ENCODE measurements at regions not wholly inside any gene's neighbourhood (a gene's known extent, or its start where the extent isn't known, plus 50 kb on each side); places are given as distances from the start of the nearest gene placed in this dataset.

DNA sequence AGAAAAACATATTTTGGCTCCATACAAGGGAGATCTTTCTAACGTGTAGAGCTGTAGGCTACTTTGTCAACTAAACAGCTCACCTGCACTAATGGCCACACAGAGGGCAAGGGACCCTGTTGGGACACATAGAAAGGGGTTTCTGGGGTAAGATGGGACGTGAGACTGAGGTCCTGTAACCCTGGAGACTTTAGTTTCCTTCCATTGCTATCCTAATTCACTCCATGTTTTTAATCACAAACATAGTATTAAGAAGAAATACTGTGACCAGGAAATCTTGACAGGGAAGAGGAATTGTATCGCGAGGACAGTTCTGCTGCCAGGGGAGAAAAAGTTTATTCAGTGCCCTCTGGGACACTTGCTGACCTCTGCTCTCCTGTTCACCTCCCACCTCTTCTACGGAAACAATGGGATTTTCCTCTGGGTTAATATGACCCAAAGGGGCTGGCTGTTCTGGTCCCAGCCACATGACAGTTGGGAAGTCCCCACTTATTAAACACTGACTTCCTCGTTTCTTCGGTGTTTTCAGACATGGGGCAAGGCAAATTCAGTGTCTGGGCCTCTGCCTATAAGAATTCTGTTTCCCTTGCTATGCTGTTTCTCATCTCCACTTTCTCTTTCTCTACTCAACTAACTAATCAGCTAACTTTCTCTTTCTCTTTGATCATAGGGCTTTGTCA is 106.9 kb upstream of the SEMA6A start (continued):
- 0 out of 2 replicates have a peak, but pooled peaks have one; percentile 42 for TF ChIP-seq MXI1 (IDR thresholded peaks at IDR 0.05; ENCODE audit: low read depth, low read length)
- TF ChIP-seq, protein P1, sequence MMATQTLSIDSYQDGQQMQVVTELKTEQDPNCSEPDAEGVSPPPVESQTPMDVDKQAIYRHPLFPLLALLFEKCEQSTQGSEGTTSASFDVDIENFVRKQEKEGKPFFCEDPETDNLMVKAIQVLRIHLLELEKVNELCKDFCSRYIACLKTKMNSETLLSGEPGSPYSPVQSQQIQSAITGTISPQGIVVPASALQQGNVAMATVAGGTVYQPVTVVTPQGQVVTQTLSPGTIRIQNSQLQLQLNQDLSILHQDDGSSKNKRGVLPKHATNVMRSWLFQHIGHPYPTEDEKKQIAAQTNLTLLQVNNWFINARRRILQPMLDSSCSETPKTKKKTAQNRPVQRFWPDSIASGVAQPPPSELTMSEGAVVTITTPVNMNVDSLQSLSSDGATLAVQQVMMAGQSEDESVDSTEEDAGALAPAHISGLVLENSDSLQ (IDR thresholded peaks at IDR 0.05) = peak; percentile 60
- 0 out of 2 replicates have a peak, but pooled peaks have one; percentile 58 for TF ChIP-seq CHD2 (IDR thresholded peaks at IDR 0.05; ENCODE audit: borderline replicate concordance, low read depth, low read length)
- TF ChIP-seq, protein P2, sequence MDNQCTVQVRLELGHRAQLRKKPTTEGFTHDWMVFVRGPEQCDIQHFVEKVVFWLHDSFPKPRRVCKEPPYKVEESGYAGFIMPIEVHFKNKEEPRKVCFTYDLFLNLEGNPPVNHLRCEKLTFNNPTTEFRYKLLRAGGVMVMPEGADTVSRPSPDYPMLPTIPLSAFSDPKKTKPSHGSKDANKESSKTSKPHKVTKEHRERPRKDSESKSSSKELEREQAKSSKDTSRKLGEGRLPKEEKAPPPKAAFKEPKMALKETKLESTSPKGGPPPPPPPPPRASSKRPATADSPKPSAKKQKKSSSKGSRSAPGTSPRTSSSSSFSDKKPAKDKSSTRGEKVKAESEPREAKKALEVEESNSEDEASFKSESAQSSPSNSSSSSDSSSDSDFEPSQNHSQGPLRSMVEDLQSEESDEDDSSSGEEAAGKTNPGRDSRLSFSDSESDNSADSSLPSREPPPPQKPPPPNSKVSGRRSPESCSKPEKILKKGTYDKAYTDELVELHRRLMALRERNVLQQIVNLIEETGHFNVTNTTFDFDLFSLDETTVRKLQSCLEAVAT (IDR thresholded peaks at IDR 0.05) = peak; percentile 73
- peak; percentile 95 for TF ChIP-seq NR2F1 (conservative IDR thresholded peaks at IDR 0.05)
- TF ChIP-seq SMAD5 (IDR thresholded peaks at IDR 0.05; ENCODE audit: low read depth) = no peak
- TF ChIP-seq IKZF1 (conservative IDR thresholded peaks at IDR 0.05) = peak; percentile 94
- peak; percentile 61; the same call in 1 of the 2 replicates for TF ChIP-seq ZBED1 (IDR thresholded peaks at IDR 0.05; ENCODE audit: borderline replicate concordance)
- TF ChIP-seq, protein P3, sequence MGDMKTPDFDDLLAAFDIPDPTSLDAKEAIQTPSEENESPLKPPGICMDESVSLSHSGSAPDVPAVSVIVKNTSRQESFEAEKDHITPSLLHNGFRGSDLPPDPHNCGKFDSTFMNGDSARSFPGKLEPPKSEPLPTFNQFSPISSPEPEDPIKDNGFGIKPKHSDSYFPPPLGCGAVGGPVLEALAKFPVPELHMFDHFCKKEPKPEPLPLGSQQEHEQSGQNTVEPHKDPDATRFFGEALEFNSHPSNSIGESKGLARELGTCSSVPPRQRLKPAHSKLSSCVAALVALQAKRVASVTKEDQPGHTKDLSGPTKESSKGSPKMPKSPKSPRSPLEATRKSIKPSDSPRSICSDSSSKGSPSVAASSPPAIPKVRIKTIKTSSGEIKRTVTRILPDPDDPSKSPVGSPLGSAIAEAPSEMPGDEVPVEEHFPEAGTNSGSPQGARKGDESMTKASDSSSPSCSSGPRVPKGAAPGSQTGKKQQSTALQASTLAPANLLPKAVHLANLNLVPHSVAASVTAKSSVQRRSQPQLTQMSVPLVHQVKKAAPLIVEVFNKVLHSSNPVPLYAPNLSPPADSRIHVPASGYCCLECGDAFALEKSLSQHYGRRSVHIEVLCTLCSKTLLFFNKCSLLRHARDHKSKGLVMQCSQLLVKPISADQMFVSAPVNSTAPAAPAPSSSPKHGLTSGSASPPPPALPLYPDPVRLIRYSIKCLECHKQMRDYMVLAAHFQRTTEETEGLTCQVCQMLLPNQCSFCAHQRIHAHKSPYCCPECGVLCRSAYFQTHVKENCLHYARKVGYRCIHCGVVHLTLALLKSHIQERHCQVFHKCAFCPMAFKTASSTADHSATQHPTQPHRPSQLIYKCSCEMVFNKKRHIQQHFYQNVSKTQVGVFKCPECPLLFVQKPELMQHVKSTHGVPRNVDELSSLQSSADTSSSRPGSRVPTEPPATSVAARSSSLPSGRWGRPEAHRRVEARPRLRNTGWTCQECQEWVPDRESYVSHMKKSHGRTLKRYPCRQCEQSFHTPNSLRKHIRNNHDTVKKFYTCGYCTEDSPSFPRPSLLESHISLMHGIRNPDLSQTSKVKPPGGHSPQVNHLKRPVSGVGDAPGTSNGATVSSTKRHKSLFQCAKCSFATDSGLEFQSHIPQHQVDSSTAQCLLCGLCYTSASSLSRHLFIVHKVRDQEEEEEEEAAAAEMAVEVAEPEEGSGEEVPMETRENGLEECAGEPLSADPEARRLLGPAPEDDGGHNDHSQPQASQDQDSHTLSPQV (IDR thresholded peaks at IDR 0.05) = peak; percentile 90
- no peak for TF ChIP-seq RBBP5 (conservative IDR thresholded peaks at IDR 0.05)
- TF ChIP-seq, protein P4, sequence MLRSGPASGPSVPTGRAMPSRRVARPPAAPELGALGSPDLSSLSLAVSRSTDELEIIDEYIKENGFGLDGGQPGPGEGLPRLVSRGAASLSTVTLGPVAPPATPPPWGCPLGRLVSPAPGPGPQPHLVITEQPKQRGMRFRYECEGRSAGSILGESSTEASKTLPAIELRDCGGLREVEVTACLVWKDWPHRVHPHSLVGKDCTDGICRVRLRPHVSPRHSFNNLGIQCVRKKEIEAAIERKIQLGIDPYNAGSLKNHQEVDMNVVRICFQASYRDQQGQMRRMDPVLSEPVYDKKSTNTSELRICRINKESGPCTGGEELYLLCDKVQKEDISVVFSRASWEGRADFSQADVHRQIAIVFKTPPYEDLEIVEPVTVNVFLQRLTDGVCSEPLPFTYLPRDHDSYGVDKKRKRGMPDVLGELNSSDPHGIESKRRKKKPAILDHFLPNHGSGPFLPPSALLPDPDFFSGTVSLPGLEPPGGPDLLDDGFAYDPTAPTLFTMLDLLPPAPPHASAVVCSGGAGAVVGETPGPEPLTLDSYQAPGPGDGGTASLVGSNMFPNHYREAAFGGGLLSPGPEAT (IDR thresholded peaks at IDR 0.05; ENCODE audit: low read depth) = peak; percentile 96
- no peak for TF ChIP-seq PAX8 (IDR thresholded peaks at IDR 0.05)
- peak; percentile 38; the same call in 1 of the 2 replicates for TF ChIP-seq FOXM1 (IDR thresholded peaks at IDR 0.05; ENCODE audit: low read depth, low read length)
- no peak for TF ChIP-seq MYC (IDR thresholded peaks at IDR 0.05; ENCODE audit: insufficient read depth, insufficient read length, insufficient replicate concordance, low read length, severe bottlenecking)
- no peak for TF ChIP-seq BACH1 (IDR thresholded peaks at IDR 0.05; ENCODE audit: borderline replicate concordance)
- TF ChIP-seq, protein P5, sequence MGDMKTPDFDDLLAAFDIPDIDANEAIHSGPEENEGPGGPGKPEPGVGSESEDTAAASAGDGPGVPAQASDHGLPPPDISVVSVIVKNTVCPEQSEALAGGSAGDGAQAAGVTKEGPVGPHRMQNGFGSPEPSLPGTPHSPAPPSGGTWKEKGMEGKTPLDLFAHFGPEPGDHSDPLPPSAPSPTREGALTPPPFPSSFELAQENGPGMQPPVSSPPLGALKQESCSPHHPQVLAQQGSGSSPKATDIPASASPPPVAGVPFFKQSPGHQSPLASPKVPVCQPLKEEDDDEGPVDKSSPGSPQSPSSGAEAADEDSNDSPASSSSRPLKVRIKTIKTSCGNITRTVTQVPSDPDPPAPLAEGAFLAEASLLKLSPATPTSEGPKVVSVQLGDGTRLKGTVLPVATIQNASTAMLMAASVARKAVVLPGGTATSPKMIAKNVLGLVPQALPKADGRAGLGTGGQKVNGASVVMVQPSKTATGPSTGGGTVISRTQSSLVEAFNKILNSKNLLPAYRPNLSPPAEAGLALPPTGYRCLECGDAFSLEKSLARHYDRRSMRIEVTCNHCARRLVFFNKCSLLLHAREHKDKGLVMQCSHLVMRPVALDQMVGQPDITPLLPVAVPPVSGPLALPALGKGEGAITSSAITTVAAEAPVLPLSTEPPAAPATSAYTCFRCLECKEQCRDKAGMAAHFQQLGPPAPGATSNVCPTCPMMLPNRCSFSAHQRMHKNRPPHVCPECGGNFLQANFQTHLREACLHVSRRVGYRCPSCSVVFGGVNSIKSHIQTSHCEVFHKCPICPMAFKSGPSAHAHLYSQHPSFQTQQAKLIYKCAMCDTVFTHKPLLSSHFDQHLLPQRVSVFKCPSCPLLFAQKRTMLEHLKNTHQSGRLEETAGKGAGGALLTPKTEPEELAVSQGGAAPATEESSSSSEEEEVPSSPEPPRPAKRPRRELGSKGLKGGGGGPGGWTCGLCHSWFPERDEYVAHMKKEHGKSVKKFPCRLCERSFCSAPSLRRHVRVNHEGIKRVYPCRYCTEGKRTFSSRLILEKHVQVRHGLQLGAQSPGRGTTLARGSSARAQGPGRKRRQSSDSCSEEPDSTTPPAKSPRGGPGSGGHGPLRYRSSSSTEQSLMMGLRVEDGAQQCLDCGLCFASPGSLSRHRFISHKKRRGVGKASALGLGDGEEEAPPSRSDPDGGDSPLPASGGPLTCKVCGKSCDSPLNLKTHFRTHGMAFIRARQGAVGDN (IDR thresholded peaks at IDR 0.05) = peak; percentile 96

Measured in GM12878 (cell line).